PFSK-1 (cell line): ENCODE measurements at regions not wholly inside any gene's neighbourhood (a gene's known extent, or its start where the extent isn't known, plus 50 kb on each side); places are given as distances from the start of the nearest gene placed in this dataset.

Source experiments
- FOXP2 ChIP-seq: optimal IDR thresholded peaks from 2 replicates; pipeline ENCODE3; 2011; ENCODE audit warnings: borderline replicate concordance, control low read depth, inconsistent platforms; ENCODE audit not compliant: insufficient read depth; ENCODE audit errors: extremely low read length, extremely low read depth
- POLR2AphosphoS5 ChIP-seq: IDR thresholded peaks from 2 replicates; pipeline ENCODE4 v1.6.1; 2012; ENCODE audit warnings: low read depth, mild to moderate bottlenecking, control low read depth, low read length, moderate library complexity
- REST ChIP-seq, 2 experiments: IDR thresholded peaks; 2 replicates each; pipeline versions ENCODE4 v1.6.1 to v1.8.0; 2011 to 2012; ENCODE audit warnings: low read depth in 2 of 2, low read length in 2 of 2, control low read depth in 1 of 2, inconsistent platforms in 1 of 2, mild to moderate bottlenecking in 1 of 2, moderate library complexity in 1 of 2; ENCODE audit not compliant: insufficient read depth in 1 of 2
- SIN3A ChIP-seq: IDR thresholded peaks from 2 replicates; pipeline ENCODE4 v1.6.1; 2012; ENCODE audit warnings: mild to moderate bottlenecking, low read length, moderate library complexity, borderline replicate concordance; ENCODE audit not compliant: insufficient read depth
- TAF1 ChIP-seq: IDR thresholded peaks from 2 replicates; pipeline ENCODE4 v1.6.1; 2012; ENCODE audit warnings: low read length, control low read depth, borderline replicate concordance; ENCODE audit not compliant: insufficient read depth

- TF ChIP-seq REST (IDR thresholded peaks at IDR 0.05; ENCODE audit: insufficient read depth in 1 of 2, low read depth in 2 of 2, low read length in 2 of 2) (no peak), POLR2AphosphoS5 (no peak), TAF1 (no peak), FOXP2 (no peak)
These were observed 502.6 kb downstream of the HAPSTR1 start for GRCh38 chr16:9594047-9594446.

- TF ChIP-seq REST (IDR thresholded peaks at IDR 0.05; ENCODE audit: insufficient read depth in 1 of 2, low read depth in 2 of 2, low read length in 2 of 2) (no peak), TAF1 (no peak), FOXP2 (no peak), SIN3A (no peak), POLR2AphosphoS5 (no peak)
These were observed 503.5 kb downstream of the HAPSTR1 start for GRCh38 chr16:9594946-9595345.

- no peak for TF ChIP-seq SIN3A
- no peak for TF ChIP-seq TAF1
- TF ChIP-seq POLR2AphosphoS5: no peak
- no peak for TF ChIP-seq REST (IDR thresholded peaks at IDR 0.05; ENCODE audit: insufficient read depth in 1 of 2, low read depth in 2 of 2, low read length in 2 of 2)
- TF ChIP-seq FOXP2: no peak
These were observed 503.9 kb downstream of the HAPSTR1 start for GRCh38 chr16:9595393-9595792.

- TF ChIP-seq FOXP2 (no peak), POLR2AphosphoS5 (no peak), REST (IDR thresholded peaks at IDR 0.05; ENCODE audit: insufficient read depth in 1 of 2, low read depth in 2 of 2, low read length in 2 of 2) (no peak), SIN3A (no peak), TAF1 (no peak)
These were observed 505.3 kb downstream of the HAPSTR1 start for GRCh38 chr16:9596788-9597187.

GRCh38 chr16:9597967-9598730, 506.7 kb downstream of the HAPSTR1 start:
- TF ChIP-seq SIN3A: no peak
- TF ChIP-seq FOXP2: no peak
- no peak for TF ChIP-seq POLR2AphosphoS5
- no peak for TF ChIP-seq TAF1
- TF ChIP-seq REST (IDR thresholded peaks at IDR 0.05; ENCODE audit: insufficient read depth in 1 of 2, low read depth in 2 of 2, low read length in 2 of 2): no peak
